CD4-positive, alpha-beta T cell treated with Interleukin-17A for 1 hour (primary cell): ENCODE measurements at regions not wholly inside any gene's neighbourhood (a gene's known extent, or its start where the extent isn't known, plus 50 kb on each side); places are given as distances from the start of the nearest gene placed in this dataset.

ENCODE experiments used
- DNase-seq: peaks from one replicate; pipeline ENCODE4 v3.0.0-alpha.2; 2020

DNA sequence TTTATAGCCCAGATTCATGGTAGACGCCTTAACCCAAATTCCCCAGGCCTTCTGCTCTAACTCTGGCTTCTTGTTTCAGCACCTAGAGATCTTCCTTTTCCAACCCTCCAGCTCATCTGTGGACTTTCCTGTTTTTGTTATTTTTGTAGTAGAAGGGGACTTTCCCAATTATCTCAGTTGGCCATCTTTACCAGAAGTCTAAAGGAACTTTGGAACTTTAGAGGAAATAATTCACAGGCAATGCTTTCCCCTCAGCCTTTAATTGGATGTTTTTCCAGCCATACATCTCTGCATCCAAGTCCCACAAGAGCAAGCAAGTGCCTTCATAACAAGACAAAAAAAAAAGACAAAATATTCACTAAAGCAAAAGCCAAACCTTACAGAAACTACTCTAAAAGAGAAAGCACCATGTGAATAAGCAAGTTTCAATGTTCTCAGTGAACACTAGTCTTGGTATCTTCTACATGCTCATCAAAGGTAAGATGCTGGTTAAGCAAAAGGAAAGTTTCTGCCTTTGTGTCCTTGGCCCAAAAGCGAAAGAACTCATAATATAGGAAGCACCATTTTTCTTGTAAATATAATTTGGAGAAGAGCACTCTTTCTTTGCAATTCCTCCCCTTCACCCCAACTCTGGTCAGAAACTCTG lies 377.3 kb downstream of the SETD4 start:
- DNase-seq = no peak

- no peak for DNase-seq
Observed at GRCh38 chr21:35681946-35682345, 378.4 kb downstream of the SETD4 start.

- no peak for DNase-seq
Observed at GRCh38 chr21:35679076-35679475, 381.2 kb downstream of the SETD4 start.

GRCh38 chr21:35678393-35678792 lies 381.9 kb downstream of the SETD4 start:
- DNase-seq = no peak

DNA sequence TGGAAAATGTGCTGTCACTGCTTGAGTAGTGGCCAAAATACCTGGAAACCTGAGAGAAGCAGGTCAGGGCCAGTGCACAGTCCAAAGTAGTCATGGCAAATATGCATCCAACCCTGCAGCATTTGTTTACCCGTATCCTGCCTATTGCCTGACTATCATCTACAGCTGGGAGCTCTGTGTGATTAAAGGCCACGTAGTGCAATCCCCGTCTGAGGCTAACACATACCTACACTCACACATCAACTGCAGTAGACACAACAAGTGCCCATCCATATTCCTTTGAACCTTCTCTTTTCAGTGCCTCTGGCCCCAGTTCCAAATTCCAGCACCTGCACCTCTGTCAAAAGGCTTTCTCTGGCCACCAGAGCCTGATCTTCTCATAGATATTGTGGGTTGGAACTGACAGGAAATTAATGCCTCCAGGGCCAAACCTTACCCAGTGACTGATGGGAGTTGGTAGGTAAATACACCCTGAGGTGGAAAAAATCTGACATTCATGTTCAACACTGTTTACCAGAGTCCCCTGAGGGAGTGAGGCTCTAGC lies 383.0 kb downstream of the SETD4 start:
- DNase-seq = no peak

DNA sequence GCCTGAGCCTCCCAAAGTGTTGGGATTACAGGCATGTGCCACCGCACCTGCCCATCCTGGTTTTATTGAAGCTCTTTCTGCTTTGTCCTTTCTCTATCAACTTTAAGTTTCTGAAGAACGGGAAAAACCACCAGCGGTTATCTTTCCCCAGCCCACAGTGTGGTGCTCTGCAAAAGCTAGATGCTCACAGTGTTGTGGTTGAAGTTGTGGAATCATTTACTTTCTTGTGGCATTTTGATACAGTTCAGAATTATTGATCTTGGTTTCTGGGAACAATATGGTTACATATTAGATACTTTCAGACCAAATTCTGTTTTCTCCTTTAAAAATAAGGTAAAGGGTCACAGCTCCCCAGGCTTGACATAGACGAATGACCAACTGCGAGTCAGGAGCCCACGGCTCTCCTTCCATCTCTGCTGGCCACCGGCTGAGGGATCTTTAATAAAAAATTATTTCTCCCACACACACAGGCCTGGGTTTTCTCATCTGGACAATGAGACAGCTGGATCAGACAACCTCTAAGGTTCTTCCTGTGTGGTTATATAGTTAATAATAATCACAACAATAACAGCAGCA lies 385.3 kb downstream of the SETD4 start:
- no peak for DNase-seq

GRCh38 chr21:35674091-35674671 lies 386.1 kb downstream of the SETD4 start:
- DNase-seq = no peak

DNA sequence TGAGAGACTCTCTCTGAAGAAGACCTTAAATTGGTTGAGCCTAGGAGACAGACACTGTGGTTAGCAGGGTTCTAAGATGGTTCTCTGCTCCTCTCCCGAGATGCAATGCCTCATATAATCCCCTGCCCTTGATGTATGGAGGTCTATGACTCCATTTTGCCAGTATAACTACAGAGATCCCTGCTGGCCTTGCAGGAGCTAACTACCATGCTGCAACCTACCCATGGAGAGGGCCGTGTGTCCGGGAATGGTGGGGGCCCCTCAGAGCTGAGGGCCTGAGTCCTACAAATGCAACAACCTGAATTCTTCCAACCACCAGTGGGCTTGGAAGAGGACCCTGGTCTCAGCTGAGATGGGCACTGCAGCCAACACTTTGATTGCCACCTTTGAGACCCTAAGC lies 388.0 kb downstream of the SETD4 start:
- no peak for DNase-seq

DNA sequence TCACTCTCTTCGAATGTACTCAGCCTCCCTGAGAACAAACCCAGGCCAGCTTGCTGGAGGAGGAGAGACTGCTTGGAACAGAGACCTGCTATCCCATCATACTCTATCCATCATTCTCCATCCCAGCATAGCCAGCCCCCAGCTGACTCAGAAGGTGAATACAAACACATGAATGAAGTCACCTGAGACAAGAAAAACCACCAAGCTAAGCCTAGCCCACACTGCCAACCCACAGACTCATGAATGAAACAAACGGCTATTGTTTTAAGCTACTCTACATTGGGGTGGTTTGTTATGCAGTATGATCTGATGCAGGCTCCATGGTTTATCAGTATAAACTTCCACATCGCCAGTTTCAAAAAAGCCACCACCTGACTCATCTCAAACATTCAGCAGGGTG lies 395.6 kb downstream of the SETD4 start:
- no peak for DNase-seq

- no peak for DNase-seq
Observed at GRCh38 chr21:35663856-35664606, 396.3 kb downstream of the SETD4 start.

DNA sequence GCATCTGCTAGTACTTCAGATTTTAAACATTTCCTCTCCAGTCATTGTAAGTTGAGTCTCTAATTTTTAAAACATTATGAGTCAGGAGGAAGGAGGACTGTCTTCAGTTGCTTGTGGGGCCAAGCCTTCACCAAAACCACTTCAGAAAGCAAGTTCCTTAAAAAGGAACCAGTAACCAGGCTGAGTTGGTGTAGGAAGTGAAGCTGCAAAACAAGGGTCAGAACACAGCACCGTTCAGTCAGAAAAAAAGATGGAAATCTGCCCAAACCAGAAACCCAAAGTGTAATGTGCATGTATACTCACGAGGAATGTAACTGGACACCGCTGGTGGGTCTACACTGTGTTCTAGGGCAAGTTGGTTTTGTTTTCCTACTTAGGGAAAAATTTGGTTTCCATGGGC lies 402.1 kb downstream of the SETD4 start:
- DNase-seq = no peak

- no peak for DNase-seq
Observed at GRCh38 chr21:35652872-35653271, 407.5 kb downstream of the SETD4 start.

- no peak for DNase-seq
Observed at GRCh38 chr21:35652196-35652595, 408.1 kb downstream of the SETD4 start.

GRCh38 chr21:35651196-35651595 lies 409.1 kb downstream of the SETD4 start:
- no peak for DNase-seq

DNA sequence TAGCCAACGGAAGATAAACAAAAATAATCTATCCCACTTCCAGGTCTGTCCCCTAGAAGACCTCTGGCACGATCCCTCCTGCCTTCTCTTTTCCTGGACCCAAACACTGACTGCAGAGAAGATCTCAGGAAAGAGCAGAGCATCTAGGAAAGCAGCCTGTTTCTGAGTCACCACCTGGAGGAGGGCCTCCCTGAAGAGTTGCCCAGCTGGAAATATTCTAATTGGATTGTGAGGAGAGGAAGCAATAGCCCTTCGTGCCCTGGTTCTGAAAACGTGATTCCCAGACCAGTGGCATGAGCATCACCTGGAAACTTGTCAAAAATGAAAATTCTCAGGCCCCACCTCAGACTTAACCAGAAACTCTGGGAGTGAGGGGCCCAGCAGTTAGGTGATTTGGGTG lies 411.1 kb downstream of the SETD4 start:
- DNase-seq = no peak

GRCh38 chr21:35648512-35648911 lies 411.8 kb downstream of the SETD4 start:
- no peak for DNase-seq

GRCh38 chr21:35646606-35647005 lies 413.7 kb downstream of the SETD4 start:
- DNase-seq = no peak

- no peak for DNase-seq
Observed at GRCh38 chr21:35645991-35646390, 414.3 kb downstream of the SETD4 start.

- no peak for DNase-seq
Observed at GRCh38 chr21:35644523-35644922, 415.8 kb downstream of the SETD4 start.

DNA sequence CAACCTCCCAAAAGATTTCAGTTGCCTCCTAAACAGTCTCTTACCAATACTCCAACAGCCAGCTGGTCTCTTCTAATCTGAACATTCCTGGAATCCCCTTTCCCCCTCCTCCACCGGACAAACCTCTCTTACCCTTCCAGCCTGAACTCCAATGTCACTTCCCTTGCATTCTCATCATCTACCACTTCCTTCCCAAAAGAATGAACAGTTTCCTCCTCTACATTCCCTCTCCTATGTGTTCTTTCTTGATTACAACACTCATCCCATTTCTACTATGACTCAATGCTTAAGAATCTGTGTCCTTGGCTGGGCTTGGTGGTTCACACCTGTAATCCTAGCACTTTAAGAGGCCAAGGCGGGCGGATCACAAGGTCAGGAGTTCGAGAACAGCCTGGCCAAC lies 417.1 kb downstream of the SETD4 start:
- no peak for DNase-seq

GRCh38 chr21:35641271-35642016 lies 418.9 kb downstream of the SETD4 start:
- no peak for DNase-seq

- no peak for DNase-seq
Observed at GRCh38 chr21:35637431-35637830, 422.9 kb downstream of the SETD4 start.

DNA sequence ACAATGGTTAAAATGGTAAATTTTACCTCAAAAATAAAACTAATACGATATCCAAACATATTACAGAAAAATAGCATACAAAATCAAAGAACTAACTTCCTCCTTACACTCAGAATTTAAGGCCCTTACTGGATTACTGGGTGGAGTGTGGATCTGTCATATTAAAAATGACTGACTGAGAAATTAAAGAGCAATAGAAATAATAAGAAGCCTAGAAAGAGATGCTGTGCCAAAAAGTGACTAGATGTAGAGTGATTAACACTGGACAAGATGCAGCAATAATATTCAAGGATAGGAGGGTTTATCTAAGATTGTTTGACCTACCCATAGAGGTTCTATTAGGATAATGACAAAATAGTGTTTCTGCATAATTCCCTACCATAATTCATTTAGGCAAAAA lies 424.3 kb downstream of the SETD4 start:
- no peak for DNase-seq
